DMS53 treated with DMSO at 0.1 percent for 48 hours (cell line): ENCODE measurements at regions not wholly inside any gene's neighbourhood (a gene's known extent, or its start where the extent isn't known, plus 50 kb on each side); places are given as distances from the start of the nearest gene placed in this dataset.
"Not testable (repeated sequence)": the region's sequence is repeated elsewhere in the genome, so short reads cannot be mapped to it uniquely, and the experiment has no call there.

Experiments used
- DNase-seq: peaks from one replicate; lab custom pipeline; 2025; ENCODE audit not compliant: unreplicated experiment; lab: John Stamatoyannopoulos, UW

DNA sequence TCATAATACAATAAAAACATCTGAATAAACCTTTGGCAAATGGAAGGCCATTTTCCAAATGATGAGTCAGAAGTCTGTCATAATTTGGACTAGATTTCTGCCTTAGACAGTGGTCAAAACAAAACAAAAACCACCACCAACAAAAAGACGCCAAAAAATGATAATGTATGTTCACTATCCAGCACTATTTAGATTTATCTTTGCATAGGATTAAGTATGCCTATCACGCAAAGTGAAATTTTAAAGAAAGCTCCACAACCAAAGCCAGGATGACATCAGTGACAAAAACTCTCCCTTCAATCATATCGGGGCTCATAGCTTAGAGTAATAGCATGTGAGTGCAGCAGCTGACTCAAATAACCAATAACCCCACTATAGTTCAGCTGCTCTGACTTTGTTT lies 201.9 kb downstream of the MOXD1 start:
- no peak for DNase-seq

DNA sequence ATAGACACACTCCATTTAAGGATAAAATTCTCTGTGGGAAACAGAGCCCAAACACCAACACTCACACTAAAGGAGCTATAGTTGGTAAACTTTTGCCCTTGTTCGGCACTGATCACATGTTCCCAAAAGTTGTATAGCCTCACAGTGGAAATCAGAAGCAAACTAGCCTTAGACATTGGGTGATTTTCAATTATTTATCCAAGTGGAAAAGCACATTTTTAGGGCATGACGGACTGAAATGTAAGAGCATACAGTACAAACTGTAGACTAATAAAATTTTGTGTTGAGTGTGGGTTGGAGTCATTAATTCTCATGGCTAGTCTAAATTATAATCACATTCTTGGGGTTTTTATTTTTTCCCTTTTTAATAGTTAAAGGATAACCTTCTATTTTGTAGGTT lies 202.4 kb downstream of the MOXD1 start:
- DNase-seq: no peak

DNA sequence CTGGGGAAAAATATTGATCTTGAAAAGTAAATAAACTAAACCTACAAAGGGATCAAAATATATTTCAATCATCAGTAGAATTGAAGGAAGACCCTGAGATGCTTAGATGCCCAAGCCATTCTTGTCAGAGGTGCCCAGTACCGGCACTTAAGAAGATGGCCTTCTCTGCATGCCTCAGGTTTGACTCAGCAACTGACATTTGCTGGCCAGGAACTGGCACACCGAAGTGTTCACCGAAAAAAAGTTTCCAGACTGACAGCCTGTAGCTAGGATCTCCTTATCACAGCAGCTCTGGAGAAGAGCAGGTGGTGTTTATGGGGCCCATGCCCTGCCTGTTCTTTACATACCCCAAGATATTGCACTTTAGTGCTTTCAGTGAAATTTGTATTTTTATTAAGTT lies 203.2 kb downstream of the MOXD1 start:
- no peak for DNase-seq

GRCh38 chr6:132194529-132194928 lies 206.7 kb downstream of the MOXD1 start:
- DNase-seq: no peak

- no peak for DNase-seq
These were observed 208.6 kb downstream of the MOXD1 start for GRCh38 chr6:132192631-132193030.

DNA sequence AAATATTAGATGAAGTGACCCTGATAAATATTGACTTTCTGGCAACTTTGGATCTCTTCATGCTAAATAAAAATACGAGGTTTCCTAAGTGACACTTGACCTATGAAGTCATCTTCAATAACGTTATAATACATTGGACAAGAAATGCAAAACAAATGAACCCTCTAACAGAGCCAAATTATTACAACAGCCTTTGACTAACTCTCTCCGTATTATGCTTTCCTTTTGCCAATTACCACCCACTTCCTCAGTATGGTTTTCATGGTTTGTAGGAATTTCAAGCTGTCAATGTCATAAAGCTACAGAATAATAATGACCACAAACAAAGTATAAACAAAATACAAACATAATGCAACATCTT lies 210.5 kb downstream of the MOXD1 start:
- no peak for DNase-seq

GRCh38 chr6:132190097-132190814 lies 211.0 kb downstream of the MOXD1 start:
- no peak for DNase-seq

- DNase-seq: no peak
These were observed 212.6 kb downstream of the MOXD1 start for GRCh38 chr6:132188556-132189264.

GRCh38 chr6:132187816-132188215 lies 213.5 kb downstream of the MOXD1 start:
- DNase-seq: no peak

DNA sequence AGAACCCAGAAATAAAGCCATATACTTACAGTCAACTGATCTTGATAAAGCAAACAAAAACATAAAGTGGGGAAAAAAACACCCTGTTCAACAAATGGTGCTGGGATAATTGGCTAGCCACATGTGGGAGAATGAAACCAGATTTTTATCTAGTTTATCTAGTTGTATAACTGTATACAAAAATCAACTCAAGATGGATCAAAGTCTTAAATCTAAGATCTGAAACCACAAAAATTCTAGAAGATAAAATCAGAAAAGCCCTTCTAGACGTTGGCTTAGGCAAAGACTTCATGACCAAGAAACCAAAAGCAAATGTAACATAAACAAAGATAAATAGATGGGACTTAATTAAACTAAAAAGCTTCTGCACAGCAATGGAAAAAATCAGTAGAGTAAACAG lies 216.3 kb downstream of the MOXD1 start:
- DNase-seq: not testable (repeated sequence)

DNA sequence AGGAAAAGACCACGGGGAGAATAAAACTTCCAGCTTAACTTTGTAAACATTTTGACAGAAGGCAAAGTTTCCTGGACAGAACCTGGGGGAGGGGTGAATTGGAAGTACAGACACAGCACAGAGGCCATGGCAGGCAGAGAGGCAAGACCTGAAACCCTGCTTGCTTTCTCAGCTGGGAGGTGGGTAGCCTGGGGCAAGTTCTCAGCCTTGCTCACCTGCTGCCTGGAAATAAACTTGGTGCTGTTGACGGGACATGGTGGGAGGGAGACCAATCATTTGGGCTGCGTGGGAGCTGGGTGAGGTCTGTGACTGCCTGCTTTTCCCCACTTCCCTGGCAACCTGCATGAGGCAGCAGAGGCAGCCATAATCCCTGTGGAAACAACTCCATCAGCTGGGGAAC lies 221.3 kb downstream of the MOXD1 start:
- no peak for DNase-seq

- no peak for DNase-seq
These were observed 223.7 kb upstream of the CCN2 start for GRCh38 chr6:132174919-132175318.

GRCh38 chr6:132168961-132169360 lies 217.8 kb upstream of the CCN2 start:
- no peak for DNase-seq

DNA sequence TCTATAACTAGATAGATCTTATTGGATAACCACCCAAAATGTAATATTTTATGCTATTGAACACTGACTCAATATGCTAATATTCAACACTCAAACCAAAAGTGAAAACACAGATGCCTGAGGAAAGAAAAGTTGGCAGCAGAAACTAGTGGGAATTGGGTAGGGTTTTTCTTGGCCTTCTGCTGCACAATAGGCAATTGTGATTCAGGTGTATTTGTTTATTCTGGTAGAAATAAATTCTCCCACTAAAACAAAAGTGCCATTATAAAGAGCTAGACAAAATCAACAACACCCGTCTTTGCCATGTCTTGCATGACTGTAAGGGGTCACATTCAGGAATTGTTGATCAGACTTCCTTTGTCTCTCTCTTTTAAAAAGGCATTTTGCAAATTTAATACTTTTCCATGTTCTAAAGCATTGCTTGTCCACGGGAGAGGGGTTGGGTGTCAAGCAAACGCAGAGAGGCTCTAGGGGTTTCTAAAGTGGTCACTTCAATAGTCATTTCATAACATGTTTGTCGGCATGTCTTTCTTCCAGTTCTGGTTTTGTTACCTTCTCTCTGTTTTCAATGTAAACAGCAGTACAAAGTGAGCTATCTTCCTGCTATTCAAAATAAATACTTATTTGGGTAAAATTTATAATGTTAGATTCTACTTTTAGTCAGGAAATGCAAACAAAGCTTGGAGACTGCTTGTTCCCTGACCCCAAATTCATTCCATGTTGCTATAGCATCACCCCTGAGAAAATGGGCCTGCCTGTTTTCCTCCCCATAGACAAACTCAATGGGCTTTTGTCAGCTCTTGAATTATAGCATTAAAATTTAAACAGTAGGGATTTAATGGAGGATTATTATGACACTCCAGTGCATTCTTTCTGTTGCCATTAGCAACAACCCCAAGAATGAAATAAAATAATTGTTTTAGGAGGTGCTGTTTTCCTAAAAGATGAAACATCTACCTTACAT lies 217.0 kb upstream of the CCN2 start:
- no peak for DNase-seq

DNA sequence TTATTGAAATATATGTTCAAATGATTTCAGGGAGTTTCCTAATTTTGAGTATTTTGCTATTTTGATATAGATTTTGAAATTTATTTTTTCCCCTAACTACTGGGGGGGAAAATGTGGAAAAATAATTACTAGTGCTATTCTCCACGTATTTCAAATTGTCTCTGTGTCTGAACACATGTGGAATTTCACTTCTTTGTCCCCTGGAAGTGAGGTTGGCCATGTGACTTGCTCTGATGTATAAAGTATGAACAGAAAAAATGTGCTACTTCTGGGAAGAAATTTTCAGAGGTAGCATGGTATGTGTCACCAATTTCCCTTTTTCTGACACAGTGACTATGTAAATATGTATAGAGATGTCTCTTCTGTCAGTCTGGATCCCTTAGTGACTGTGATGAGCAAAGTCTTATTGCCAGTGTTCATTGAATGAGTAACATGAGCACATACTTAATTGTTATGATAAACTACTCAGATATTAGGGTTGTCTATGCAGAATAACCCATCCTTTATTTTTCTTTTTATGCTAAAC lies 215.4 kb upstream of the CCN2 start:
- no peak for DNase-seq

GRCh38 chr6:132165677-132166076 lies 214.5 kb upstream of the CCN2 start:
- DNase-seq: no peak

DNA sequence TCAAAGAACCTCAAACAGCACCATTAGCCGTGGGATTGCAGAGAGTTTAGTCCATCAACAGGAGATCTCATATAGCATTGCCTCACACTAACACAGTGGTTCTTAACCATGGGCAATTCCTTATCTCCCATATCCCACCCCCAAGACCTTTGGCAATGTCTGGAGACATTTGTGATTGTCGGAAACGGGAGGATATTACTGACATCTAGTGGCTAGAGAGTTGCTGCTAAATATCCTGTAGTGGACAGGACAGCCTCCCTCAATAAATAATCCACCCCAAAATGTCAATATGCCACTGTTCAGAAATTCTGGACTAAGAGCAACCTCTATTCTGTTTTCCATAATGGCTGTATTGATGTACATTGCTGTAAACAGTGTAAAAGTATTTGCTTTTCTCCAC lies 210.1 kb upstream of the CCN2 start:
- no peak for DNase-seq

GRCh38 chr6:132153221-132153898 lies 202.2 kb upstream of the CCN2 start:
- no peak for DNase-seq

GRCh38 chr6:132147530-132148011 lies 196.4 kb upstream of the CCN2 start:
- no peak for DNase-seq

DNA sequence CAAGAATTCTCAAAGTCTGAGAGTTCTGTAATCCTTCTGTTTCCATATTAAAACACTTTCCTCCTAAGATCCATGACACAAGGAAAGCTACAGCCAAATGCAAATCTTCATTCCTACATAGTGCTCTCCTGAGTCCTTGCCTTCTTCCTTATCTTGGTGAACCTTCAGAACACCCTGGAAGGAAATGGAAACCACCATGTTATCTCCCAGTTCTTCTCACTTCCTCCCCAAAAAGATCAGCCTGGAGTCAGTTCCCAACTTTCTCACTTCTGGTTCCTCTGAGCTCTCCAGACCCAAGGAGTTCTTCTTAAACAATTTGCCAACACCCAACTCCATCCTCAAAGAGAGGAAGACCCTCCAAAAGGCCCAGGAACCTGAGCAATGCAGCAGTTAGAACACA lies 193.3 kb upstream of the CCN2 start:
- DNase-seq: no peak

DNA sequence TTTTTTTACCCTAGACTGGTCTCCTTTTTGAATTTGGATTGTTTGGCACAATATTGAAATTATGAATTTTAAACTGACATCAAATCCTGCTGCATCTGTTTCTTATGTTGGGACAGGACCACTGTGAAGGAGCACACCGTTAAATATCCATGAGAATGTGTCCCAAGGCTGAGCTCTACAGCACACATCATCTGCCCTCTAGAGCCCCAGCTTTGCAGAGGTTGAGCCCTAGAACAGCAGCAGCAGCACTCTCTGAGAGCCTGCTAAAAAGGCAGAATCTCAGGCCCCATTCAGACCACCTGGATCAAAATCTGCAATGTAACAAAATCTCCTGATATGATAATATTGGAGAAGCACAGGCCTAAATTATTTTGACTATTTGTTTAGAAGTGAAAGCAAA lies 192.1 kb upstream of the CCN2 start:
- no peak for DNase-seq
